ENCODE measurements at regions not wholly inside any gene's neighbourhood (a gene's known extent, or its start where the extent isn't known, plus 50 kb on each side); places are given as distances from the start of the nearest gene placed in this dataset.

- DNase-seq (ENCODE audit: low spot score) (no peak), ATAC-seq (ENCODE audit: low read depth) (peak; percentile 91)
- no peaks in the 10 kb centered on the region for H3K27me3 ChIP-seq (ENCODE audit: insufficient read depth, poor library complexity, severe bottlenecking)
- no peaks in the 10 kb centered on the region for H3K36me3 ChIP-seq (ENCODE audit: low read depth)
- no peak overlapping the region for H3K4me3 ChIP-seq (ENCODE audit: severe bottlenecking)
- H3K27ac ChIP-seq (ENCODE audit: poor library complexity, severe bottlenecking): no peak overlapping the region
- no peak for TF ChIP-seq CTCF (IDR thresholded peaks at IDR 0.05; ENCODE audit: poor library complexity, severe bottlenecking)
- no peaks in the 10 kb centered on the region for H3K9me3 ChIP-seq (ENCODE audit: severe bottlenecking)
- peaks cover 7% of the 10 kb centered on the region for H3K4me1 ChIP-seq (ENCODE audit: insufficient read depth, poor library complexity, severe bottlenecking)
Measured at GRCh38 chr7:115099906-115100305, 178.0 kb downstream of the MDFIC start.

- ATAC-seq (ENCODE audit: low read depth): peak; percentile 80
- H3K36me3 ChIP-seq (ENCODE audit: low read depth): no peaks in the 10 kb centered on the region
- H3K9me3 ChIP-seq (ENCODE audit: severe bottlenecking): no peaks in the 10 kb centered on the region
- no peak for TF ChIP-seq CTCF (IDR thresholded peaks at IDR 0.05; ENCODE audit: poor library complexity, severe bottlenecking)
- H3K4me1 ChIP-seq (ENCODE audit: insufficient read depth, poor library complexity, severe bottlenecking): peaks cover 7% of the 10 kb centered on the region
- H3K27me3 ChIP-seq (ENCODE audit: insufficient read depth, poor library complexity, severe bottlenecking): no peaks in the 10 kb centered on the region
- no peak overlapping the region for H3K27ac ChIP-seq (ENCODE audit: poor library complexity, severe bottlenecking)
- H3K4me3 ChIP-seq (ENCODE audit: severe bottlenecking): no peak overlapping the region
- no peak for DNase-seq (ENCODE audit: low spot score)
Measured at GRCh38 chr7:115097175-115097671, 175.3 kb downstream of the MDFIC start.

GRCh38 chr7:115096262-115096661, 174.4 kb downstream of the MDFIC start:
- no peaks in the 10 kb centered on the region for H3K36me3 ChIP-seq (ENCODE audit: low read depth)
- ATAC-seq (ENCODE audit: low read depth) (no peak), DNase-seq (ENCODE audit: low spot score) (no peak)

GRCh38 chr7:115094163-115094562, 172.3 kb downstream of the MDFIC start:
- H3K4me3 ChIP-seq (ENCODE audit: severe bottlenecking): no peak overlapping the region
- no peaks in the 10 kb centered on the region for H3K9me3 ChIP-seq (ENCODE audit: severe bottlenecking)
- DNase-seq (ENCODE audit: low spot score) (no peak), ATAC-seq (ENCODE audit: low read depth) (no peak)
- TF ChIP-seq CTCF (IDR thresholded peaks at IDR 0.05; ENCODE audit: poor library complexity, severe bottlenecking): no peak
- no peaks in the 10 kb centered on the region for H3K27me3 ChIP-seq (ENCODE audit: insufficient read depth, poor library complexity, severe bottlenecking)
- peaks cover 7% of the 10 kb centered on the region for H3K4me1 ChIP-seq (ENCODE audit: insufficient read depth, poor library complexity, severe bottlenecking)
- H3K36me3 ChIP-seq (ENCODE audit: low read depth): no peaks in the 10 kb centered on the region
- no peak overlapping the region for H3K27ac ChIP-seq (ENCODE audit: poor library complexity, severe bottlenecking)

More at GRCh38 chr7:115096262-115096661, 174.4 kb downstream of the MDFIC start:
- H3K9me3 ChIP-seq (ENCODE audit: severe bottlenecking): no peaks in the 10 kb centered on the region
- H3K27me3 ChIP-seq (ENCODE audit: insufficient read depth, poor library complexity, severe bottlenecking): no peaks in the 10 kb centered on the region
- H3K4me3 ChIP-seq (ENCODE audit: severe bottlenecking): no peak overlapping the region
- H3K4me1 ChIP-seq (ENCODE audit: insufficient read depth, poor library complexity, severe bottlenecking): peaks cover 7% of the 10 kb centered on the region
- no peak overlapping the region for H3K27ac ChIP-seq (ENCODE audit: poor library complexity, severe bottlenecking)
- TF ChIP-seq CTCF (IDR thresholded peaks at IDR 0.05; ENCODE audit: poor library complexity, severe bottlenecking): no peak

- no peak for TF ChIP-seq CTCF (IDR thresholded peaks at IDR 0.05; ENCODE audit: poor library complexity, severe bottlenecking)
- Histone ChIP-seq H3K9me3 (ENCODE audit: severe bottlenecking) (no peaks in the 10 kb centered on the region), H3K27ac (ENCODE audit: poor library complexity, severe bottlenecking) (no peak overlapping the region), H3K4me1 (ENCODE audit: insufficient read depth, poor library complexity, severe bottlenecking) (peaks cover 11% of the 10 kb centered on the region), H3K27me3 (ENCODE audit: insufficient read depth, poor library complexity, severe bottlenecking) (no peaks in the 10 kb centered on the region), H3K36me3 (ENCODE audit: low read depth) (no peaks in the 10 kb centered on the region), H3K4me3 (ENCODE audit: severe bottlenecking) (no peak overlapping the region)
- no peak for ATAC-seq (ENCODE audit: low read depth)
- DNase-seq (ENCODE audit: low spot score): no peak
Measured at GRCh38 chr7:115088893-115089292, 167.0 kb downstream of the MDFIC start.

Measured in RWPE2 (cell line).